GM12878 (cell line): ENCODE measurements at regions not wholly inside any gene's neighbourhood (a gene's known extent, or its start where the extent isn't known, plus 50 kb on each side); places are given as distances from the start of the nearest gene placed in this dataset.

ENCODE experiments used
- ATAC-seq: fragments of 200-7000 bp; cut with Tn5 transposase; 3 replicates; pipeline ENCODE4 v1.9.1; 2020; ENCODE audit warnings: mild to moderate bottlenecking, moderate library complexity
- BruUV-seq: library from RNA; stranded (reverse); fragments of 400-500 nt; replicated peaks from 2 replicates; lab custom pipeline; 2021; lab: Mats Ljungman, UMichigan
- CTCF ChIA-PET: fragments of 300-600 bp; sonication (Branson Sonifier 250); formaldehyde crosslinking; extraction: SDS; loops from one replicate; lab custom pipeline; 2021; ENCODE audit warnings: inconsistent platforms; lab: Yijun Ruan, JAX
- POLR2A ChIA-PET: fragments of 350-600 bp; formaldehyde crosslinking; extraction: SDS; loops from one replicate; lab custom pipeline; 2021; ENCODE audit warnings: inconsistent platforms; lab: Charles Lee
- RAD21 ChIA-PET: fragments of 300-600 bp; sonication (Branson Sonifier 250); formaldehyde crosslinking; loops from one replicate; lab custom pipeline; 2023; ENCODE audit warnings: antibody characterized with exemption; ENCODE audit not compliant: unreplicated experiment; lab: Charles Lee
- SMC1A ChIA-PET: fragments of 300-600 bp; sonication (Branson Sonifier 250); formaldehyde crosslinking; loops from one replicate; lab custom pipeline; 2023; ENCODE audit not compliant: unreplicated experiment, uncharacterized antibody; lab: Charles Lee
- DNase-seq: peaks from one replicate; pipeline ENCODE4 v3.0.0-alpha.2; 2011; ENCODE audit warnings: low read depth, low spot score
- FAIRE-seq: peaks from 3 replicates; lab custom pipeline; 2011; peaks lifted over from hg19 to GRCh38; lab: Jason Lieb, UNC
- H2AFZ ChIP-seq: 2 replicates; pipeline ENCODE4 v1.6.0; 2011; ENCODE audit warnings: low read depth, low read length, control low read depth; ENCODE audit not compliant: control insufficient read depth
- H3K27ac ChIP-seq: 2 replicates; pipeline ENCODE4 v1.5.1; 2011; ENCODE audit warnings: control low read depth; ENCODE audit not compliant: control insufficient read depth, insufficient read depth
- H3K27me3 ChIP-seq, 2 experiments: replicated peaks in 1 of 2; 2 replicates each; pipeline versions ENCODE4 v1.6.0 to v1.6.1; 2011; ENCODE audit warnings: low read length in 1 of 2; ENCODE audit not compliant: control insufficient read depth in 2 of 2, insufficient read depth in 2 of 2
- H3K36me3 ChIP-seq, 2 experiments: 2 replicates each; pipeline ENCODE4 v1.5.1; 2011; ENCODE audit warnings: low read length in 1 of 2; ENCODE audit not compliant: control insufficient read depth in 2 of 2, insufficient read depth in 2 of 2
- H3K4me1 ChIP-seq: 2 replicates; pipeline ENCODE4 v1.6.1; 2011; ENCODE audit warnings: mild to moderate bottlenecking, low read length, moderate library complexity, mixed read lengths; ENCODE audit not compliant: control insufficient read depth, insufficient read depth
- H3K4me2 ChIP-seq: 2 replicates; pipeline ENCODE4 v1.6.0; 2011; ENCODE audit warnings: control low read depth; ENCODE audit not compliant: control insufficient read depth, insufficient read depth
- H3K4me3 ChIP-seq: fragments of 200-600 bp; sonication (generic); 2 replicates; pipeline ENCODE4 v1.5.1; 2016
- H3K79me2 ChIP-seq: 2 replicates; pipeline ENCODE4 v1.6.0; 2011; ENCODE audit warnings: low read length; ENCODE audit not compliant: control insufficient read depth, insufficient read depth
- H3K9ac ChIP-seq: 2 replicates; pipeline ENCODE4 v1.8.0; 2011; ENCODE audit warnings: low read length, control low read depth, mixed read lengths; ENCODE audit not compliant: control insufficient read depth, insufficient read depth
- H3K9me3 ChIP-seq: replicated peaks from 3 replicates; pipeline ENCODE4 v1.5.1; 2011; ENCODE audit warnings: mild to moderate bottlenecking, low read length; ENCODE audit not compliant: control insufficient read depth, insufficient read depth
- H4K20me1 ChIP-seq: 2 replicates; pipeline ENCODE4 v1.6.0; 2011; ENCODE audit not compliant: control insufficient read depth, insufficient read depth
- BHLHE40 ChIP-seq, 2 experiments: fragments of 450-650 bp in 1 of 2; IDR thresholded peaks; 2 replicates each; pipeline ENCODE4 v1.6.1; 2011 to 2017; ENCODE audit warnings: low read depth in 2 of 2, borderline replicate concordance in 1 of 2, improper control_type of control experiment in 1 of 2, low read length in 1 of 2, mild to moderate bottlenecking in 1 of 2
- DPF2 ChIP-seq: fragments of 450-650 bp; IDR thresholded peaks from 2 replicates; pipeline ENCODE4 v1.6.1; 2017; ENCODE audit warnings: mild to moderate bottlenecking
- IRF4 ChIP-seq: IDR thresholded peaks from 2 replicates; pipeline ENCODE4 v1.6.1; 2011; ENCODE audit warnings: low read depth, low read length
- MTA3 ChIP-seq: IDR thresholded peaks from 2 replicates; pipeline ENCODE4 v1.6.1; 2012; ENCODE audit warnings: low read length, inconsistent platforms, borderline replicate concordance
- SIX5 ChIP-seq: IDR thresholded peaks from 2 replicates; pipeline ENCODE4 v1.6.1; 2011; ENCODE audit warnings: mild to moderate bottlenecking, low read depth, low read length, moderate library complexity; ENCODE audit not compliant: severe bottlenecking
- ZBTB4 ChIP-seq: fragments of 450-650 bp; formaldehyde crosslinking; IDR thresholded peaks from 2 replicates; pipeline ENCODE4 v1.4.0; 2022; ENCODE audit warnings: mild to moderate bottlenecking, moderate library complexity
- ZNF274 ChIP-seq: IDR thresholded peaks from one replicate; pipeline ENCODE4 v1.8.0; 2011; ENCODE audit not compliant: insufficient read length, insufficient read depth
- ZSCAN29 ChIP-seq: fragments of 450-650 bp; IDR thresholded peaks from 2 replicates; pipeline ENCODE4 v1.6.1; 2017; ENCODE audit warnings: mild to moderate bottlenecking, moderate library complexity
- WGBS: methylation state at CpG from one replicate; pipeline ENCODE4 v1.1.6; 2016; ENCODE audit warnings: low lambda C conversion rate; ENCODE audit not compliant: insufficient replicate concordance, insufficient coverage; ENCODE audit errors: missing lambda C conversion rate; 5-methylcytosine and 5-hydroxymethylcytosine counted together
- in situ Hi-C: fragments of 300-500 bp; cut with MboI; formaldehyde crosslinking; loops from 9 replicates; pipeline ENCODE4 v1.14.3; 2018; ENCODE audit warnings: mixed read lengths
- intact Hi-C: fragments of 100-400 bp; cut with micrococcal nuclease; formaldehyde crosslinking; loops from one replicate; pipeline ENCODE4 v1.14.2; 2022; ENCODE audit not compliant: unreplicated experiment

DNA sequence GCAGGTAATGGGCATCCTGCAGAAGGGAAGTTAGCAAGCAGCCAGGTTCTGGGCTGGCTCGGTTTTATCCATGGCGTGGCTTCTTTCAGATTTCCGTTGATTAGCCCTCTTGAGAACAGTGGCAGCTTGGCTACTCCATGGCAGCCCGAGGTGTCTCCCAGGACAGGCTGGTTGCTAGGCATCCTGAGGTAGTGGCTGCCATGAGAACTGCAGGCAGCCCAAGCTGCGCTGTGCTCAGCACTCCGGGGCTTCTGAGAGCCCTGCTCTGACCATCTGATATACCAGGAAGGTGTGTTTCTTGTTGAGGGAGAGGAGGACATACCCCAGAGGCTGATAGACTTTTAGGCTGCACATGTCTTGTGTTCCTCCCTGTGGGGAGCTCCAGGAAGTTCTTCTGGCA, 253.4 kb upstream of the CASK start:
- Histone ChIP-seq H3K27ac (no peak overlapping the region), H3K27me3 (no peaks in the 10 kb centered on the region; a peak in 1 of 4 replicates), H4K20me1 (no peaks in the 10 kb centered on the region), H3K79me2 (no peaks in the 10 kb centered on the region), H3K9ac (no peak overlapping the region), H3K4me1 (no peaks in the 10 kb centered on the region), H3K9me3 (no peaks in the 10 kb centered on the region), H2AFZ (no peak overlapping the region), H3K36me3 (no peaks in the 10 kb centered on the region), H3K4me3 (no peak overlapping the region), H3K4me2 (no peak overlapping the region)
- no peak for ATAC-seq
- ChIA-PET POLR2A (no interaction called here), CTCF (no interaction called here), RAD21 (no interaction called here), SMC1A (no interaction called here)
- BruUV-seq = no TSS peak
- no peak for FAIRE-seq
- in situ Hi-C loops = no loop called here
- intact Hi-C loops = no loop called here
- WGBS = 11% methylated on average over 6 of the region's 6 CpGs
- DNase-seq = no peak
- TF ChIP-seq ZNF274 = no peak
- no peak for TF ChIP-seq MTA3
- TF ChIP-seq SIX5 = no peak
- TF ChIP-seq BHLHE40 (IDR thresholded peaks at IDR 0.05; ENCODE audit: borderline replicate concordance in 1 of 2, low read depth in 2 of 2, low read length in 1 of 2) = no peak
- no peak for TF ChIP-seq IRF4
- no peak for TF ChIP-seq ZBTB4 (CRISPR knock-in tag)
- TF ChIP-seq ZSCAN29 = no peak
- no peak for TF ChIP-seq DPF2
